HG03439 (cell line): ENCODE measurements at regions not wholly inside any gene's neighbourhood (a gene's known extent, or its start where the extent isn't known, plus 50 kb on each side); places are given as distances from the start of the nearest gene placed in this dataset.
"Not testable (repeated sequence)": the region's sequence is repeated elsewhere in the genome, so short reads cannot be mapped to it uniquely, and the experiment has no call there.

Experiments
- ATAC-seq: cut with Tn5 transposase; IDR thresholded peaks from one replicate; pipeline ENCODE4 v1.9.1; 2021; ENCODE audit warnings: mild to moderate bottlenecking, moderate library complexity; ENCODE audit not compliant: unreplicated experiment

- no peak for ATAC-seq
Observed at GRCh38 chr1:8171751-8172464, 145.8 kb upstream of the ERRFI1 start.

GRCh38 chr1:8170059-8170835 lies 144.1 kb upstream of the ERRFI1 start:
- ATAC-seq: no peak

GRCh38 chr1:8169364-8170058 lies 143.4 kb upstream of the ERRFI1 start:
- ATAC-seq: no peak

GRCh38 chr1:8167936-8168335 lies 141.8 kb upstream of the ERRFI1 start:
- no peak for ATAC-seq

GRCh38 chr1:8166406-8166805 lies 140.3 kb upstream of the ERRFI1 start:
- ATAC-seq: no peak

GRCh38 chr1:8165595-8166360 lies 139.7 kb upstream of the ERRFI1 start:
- ATAC-seq: no peak

- no peak for ATAC-seq
Observed at GRCh38 chr1:8164670-8165069, 138.6 kb upstream of the ERRFI1 start.

- no peak for ATAC-seq
Observed at GRCh38 chr1:8163039-8163438, 136.9 kb upstream of the ERRFI1 start.

GRCh38 chr1:8162168-8162567 lies 136.1 kb upstream of the ERRFI1 start:
- no peak for ATAC-seq

- no peak for ATAC-seq
Observed at GRCh38 chr1:8161546-8162105, 135.5 kb upstream of the ERRFI1 start.

- ATAC-seq: no peak
Observed at GRCh38 chr1:8159470-8160024, 133.4 kb upstream of the ERRFI1 start.

GRCh38 chr1:8158995-8159394 lies 132.9 kb upstream of the ERRFI1 start:
- no peak for ATAC-seq

GRCh38 chr1:8157765-8158164 lies 131.7 kb upstream of the ERRFI1 start:
- no peak for ATAC-seq

GRCh38 chr1:8155528-8156186 lies 129.5 kb upstream of the ERRFI1 start:
- ATAC-seq: no peak

GRCh38 chr1:8154621-8155052 lies 128.5 kb upstream of the ERRFI1 start:
- no peak for ATAC-seq

- no peak for ATAC-seq
Observed at GRCh38 chr1:8153961-8154360, 127.9 kb upstream of the ERRFI1 start.

GRCh38 chr1:8152731-8153702 lies 126.9 kb upstream of the ERRFI1 start:
- ATAC-seq: no peak

GRCh38 chr1:8151647-8152046 lies 125.5 kb upstream of the ERRFI1 start:
- no peak for ATAC-seq

GRCh38 chr1:8149756-8150155 lies 123.6 kb upstream of the ERRFI1 start:
- not testable (repeated sequence) for ATAC-seq
